IMR-90 (cell line): ENCODE measurements at regions not wholly inside any gene's neighbourhood (a gene's known extent, or its start where the extent isn't known, plus 50 kb on each side); places are given as distances from the start of the nearest gene placed in this dataset.

Source experiments
- ATAC-seq: fragments of 200-7000 bp; cut with Tn5 transposase; 2 replicates; pipeline ENCODE4 v1.9.1; 2020; ENCODE audit warnings: low read depth, mild to moderate bottlenecking, moderate library complexity
- BruUV-seq: library from RNA; stranded (reverse); fragments of 400-500 nt; replicated peaks from 2 replicates; lab custom pipeline; 2021; lab: Mats Ljungman, UMichigan
- CTCF ChIA-PET: fragments of 300-600 bp; formaldehyde crosslinking; extraction: SDS; loops from one replicate; lab custom pipeline; 2021; ENCODE audit warnings: antibody characterized with exemption; lab: Yijun Ruan, JAX
- POLR2A ChIA-PET: fragments of 300-600 bp; sonication (Branson Sonifier 250); formaldehyde crosslinking; loops from one replicate; lab custom pipeline; 2022; ENCODE audit warnings: antibody characterized with exemption; ENCODE audit not compliant: unreplicated experiment; lab: Charles Lee
- DNase-seq: peaks from one replicate; pipeline ENCODE4 v3.0.0; 2013
- H2AFZ ChIP-seq: replicated peaks from 2 replicates; pipeline ENCODE3; 2013; ENCODE audit warnings: low read length, mild to moderate bottlenecking; ENCODE audit not compliant: poor library complexity
- H2AK5ac ChIP-seq: 2 replicates; pipeline ENCODE4 v1.6.1; 2013; ENCODE audit warnings: low read depth, low read length, inconsistent platforms
- H2AK9ac ChIP-seq: replicated peaks from 2 replicates; pipeline ENCODE3; 2013; ENCODE audit warnings: mild to moderate bottlenecking, low read depth, low read length, moderate library complexity; ENCODE audit not compliant: poor library complexity
- H2BK120ac ChIP-seq: 2 replicates; pipeline ENCODE4 v1.6.1; 2013; ENCODE audit warnings: low read depth, low read length, inconsistent platforms
- H2BK15ac ChIP-seq: 3 replicates; pipeline ENCODE4 v1.6.1; 2013; ENCODE audit warnings: low read depth, low read length, inconsistent platforms
- H2BK20ac ChIP-seq: 2 replicates; pipeline ENCODE4 v1.6.1; 2013; ENCODE audit warnings: low read depth, mild to moderate bottlenecking, inconsistent platforms, low read length, moderate library complexity
- H2BK5ac ChIP-seq: 2 replicates; pipeline ENCODE4 v1.6.1; 2013; ENCODE audit warnings: mild to moderate bottlenecking, low read depth, low read length, inconsistent platforms; ENCODE audit not compliant: poor library complexity, severe bottlenecking
- H3K14ac ChIP-seq: replicated peaks from 2 replicates; pipeline ENCODE4 v1.6.1; 2013; ENCODE audit warnings: low read depth, low read length, inconsistent platforms
- H3K18ac ChIP-seq: 2 replicates; pipeline ENCODE4 v1.6.1; 2013; ENCODE audit warnings: low read depth, low read length, control low read depth
- H3K23ac ChIP-seq: 2 replicates; pipeline ENCODE4 v1.6.1; 2013; ENCODE audit warnings: low read depth, low read length, inconsistent platforms
- H3K27ac ChIP-seq: 2 replicates; pipeline ENCODE4 v1.5.1; 2013; ENCODE audit warnings: mild to moderate bottlenecking, control low read depth, low read length; ENCODE audit not compliant: insufficient read depth
- H3K27me3 ChIP-seq: 2 replicates; pipeline ENCODE4 v1.6.1; 2013; ENCODE audit warnings: low read length; ENCODE audit not compliant: control insufficient read depth, insufficient read depth
- H3K36me3 ChIP-seq: 2 replicates; pipeline ENCODE4 v1.6.1; 2013; ENCODE audit warnings: low read length, mixed read lengths; ENCODE audit not compliant: control insufficient read depth, insufficient read depth
- H3K4ac ChIP-seq: 2 replicates; pipeline ENCODE4 v1.6.1; 2013; ENCODE audit warnings: low read depth, low read length, inconsistent platforms
- H3K4me1 ChIP-seq: 2 replicates; pipeline ENCODE4 v1.6.1; 2013; ENCODE audit warnings: low read length, mixed read lengths; ENCODE audit not compliant: control insufficient read depth, insufficient read depth
- H3K4me2 ChIP-seq: 2 replicates; pipeline ENCODE4 v1.6.1; 2013; ENCODE audit warnings: low read depth, mild to moderate bottlenecking, control low read depth, low read length, moderate library complexity
- H3K4me3 ChIP-seq: 2 replicates; pipeline ENCODE4 v1.5.1; 2013; ENCODE audit warnings: low read depth, mild to moderate bottlenecking, control low read depth, low read length, moderate library complexity; ENCODE audit not compliant: insufficient read depth
- H3K56ac ChIP-seq: 2 replicates; pipeline ENCODE4 v1.6.1; 2013; ENCODE audit warnings: low read length, inconsistent platforms; ENCODE audit not compliant: insufficient read depth; ENCODE audit errors: extremely low read depth
- H3K79me1 ChIP-seq, 2 experiments: 2 replicates each; pipeline ENCODE4 v1.6.1; 2013; ENCODE audit warnings: low read length in 2 of 2, inconsistent platforms in 1 of 2, low read depth in 1 of 2
- H3K9ac ChIP-seq: 2 replicates; pipeline ENCODE4 v1.6.1; 2013; ENCODE audit warnings: low read depth, low read length, control low read depth
- H3K9me1 ChIP-seq: 2 replicates; pipeline ENCODE4 v1.6.1; 2013; ENCODE audit warnings: low read length, inconsistent platforms; ENCODE audit not compliant: insufficient read depth
- H3K9me3 ChIP-seq: 2 replicates; pipeline ENCODE4 v1.6.1; 2013; ENCODE audit warnings: low read length; ENCODE audit not compliant: control insufficient read depth, insufficient read depth
- H4K20me1 ChIP-seq: 2 replicates; pipeline ENCODE4 v1.6.1; 2013; ENCODE audit warnings: low read length, inconsistent platforms; ENCODE audit not compliant: insufficient read depth
- H4K5ac ChIP-seq: 2 replicates; pipeline ENCODE4 v1.6.1; 2013; ENCODE audit warnings: mild to moderate bottlenecking, low read depth, low read length, control low read depth
- H4K8ac ChIP-seq, 2 experiments: 2 replicates each; pipeline ENCODE4 v1.6.1; 2013; ENCODE audit warnings: low read depth in 2 of 2, low read length in 2 of 2, control low read depth in 1 of 2, inconsistent platforms in 1 of 2
- H4K91ac ChIP-seq: 2 replicates; pipeline ENCODE4 v1.6.1; 2013; ENCODE audit warnings: low read depth, low read length, inconsistent platforms; ENCODE audit not compliant: insufficient read depth
- BHLHE40 ChIP-seq: fragments of 150-350 bp; IDR thresholded peaks from 2 replicates; pipeline ENCODE4 v1.6.1; 2016; ENCODE audit warnings: mild to moderate bottlenecking, low read depth, low read length
- CEBPB ChIP-seq: IDR thresholded peaks from 2 replicates; pipeline ENCODE4 v1.6.1; 2012; ENCODE audit warnings: low read depth, low read length, improper control_type of control experiment
- CHD1 ChIP-seq: IDR thresholded peaks from 2 replicates; pipeline ENCODE4 v1.6.1; 2012; ENCODE audit warnings: low read depth, low read length, improper control_type of control experiment
- CTCF ChIP-seq: conservative IDR thresholded peaks from 2 replicates; pipeline ENCODE4 v1.5.1; 2012; ENCODE audit warnings: mild to moderate bottlenecking, low read depth, low read length, improper control_type of control experiment
- ELK1 ChIP-seq: fragments of 150-350 bp; IDR thresholded peaks from 2 replicates; pipeline ENCODE4 v1.6.1; 2016; ENCODE audit warnings: low read depth, mild to moderate bottlenecking, low read length, moderate library complexity, borderline replicate concordance
- FOS ChIP-seq: fragments of 150-350 bp; IDR thresholded peaks from 2 replicates; pipeline ENCODE4 v1.6.1; 2016; ENCODE audit warnings: low read depth, low read length
- MAFK ChIP-seq: IDR thresholded peaks from 2 replicates; pipeline ENCODE4 v1.6.1; 2012; ENCODE audit warnings: low read depth, low read length, improper control_type of control experiment
- MAZ ChIP-seq: IDR thresholded peaks from 2 replicates; pipeline ENCODE4 v1.6.1; 2012; ENCODE audit warnings: low read depth, mild to moderate bottlenecking, low read length, improper control_type of control experiment, moderate library complexity, borderline replicate concordance
- MXI1 ChIP-seq: IDR thresholded peaks from 2 replicates; pipeline ENCODE4 v1.6.1; 2012; ENCODE audit warnings: low read depth, mild to moderate bottlenecking, low read length, moderate library complexity, borderline replicate concordance
- NFE2L2 ChIP-seq: fragments of 150-350 bp; IDR thresholded peaks from 2 replicates; pipeline ENCODE4 v1.6.1; 2016; ENCODE audit warnings: low read depth, mild to moderate bottlenecking, low read length
- POLR2A ChIP-seq: IDR thresholded peaks from 2 replicates; pipeline ENCODE4 v1.6.1; 2012; ENCODE audit warnings: mild to moderate bottlenecking, low read depth, low read length
- RAD21 ChIP-seq: IDR thresholded peaks from 2 replicates; pipeline ENCODE4 v1.6.1; 2012; ENCODE audit warnings: low read length, improper control_type of control experiment
- RCOR1 ChIP-seq: IDR thresholded peaks from 2 replicates; pipeline ENCODE4 v1.6.1; 2012; ENCODE audit warnings: mild to moderate bottlenecking, low read length, improper control_type of control experiment; ENCODE audit not compliant: insufficient replicate concordance
- RFX5 ChIP-seq: IDR thresholded peaks from 2 replicates; pipeline ENCODE4 v1.8.0; 2012; ENCODE audit warnings: low read depth, mild to moderate bottlenecking, low read length, moderate library complexity
- SMC3 ChIP-seq: fragments of 150-350 bp; IDR thresholded peaks from 2 replicates; pipeline ENCODE4 v1.6.1; 2016; ENCODE audit warnings: low read depth, mild to moderate bottlenecking, antibody characterized with exemption, low read length, moderate library complexity
- USF2 ChIP-seq: fragments of 150-350 bp; IDR thresholded peaks from 2 replicates; pipeline ENCODE4 v1.6.1; 2017; ENCODE audit warnings: mild to moderate bottlenecking, antibody characterized with exemption, low read length, low read depth
- WGBS, 2 experiments: methylation state at CpG; one replicate each; pipeline versions ENCODE4 v1.1.5 to v1.1.7; 2013; ENCODE audit warnings: missing lambda C conversion rate in 2 of 2; ENCODE audit not compliant: insufficient read length in 1 of 2; ENCODE audit errors: extremely low coverage in 2 of 2; 5-methylcytosine and 5-hydroxymethylcytosine counted together
- dilution Hi-C: fragments of 300-500 bp; cut with HindIII; formaldehyde crosslinking; loops from one replicate; pipeline ENCODE4 v1.14.3; 2018; ENCODE audit warnings: low sequenced_read_pairs; ENCODE audit not compliant: unreplicated experiment
- in situ Hi-C: fragments of 300-500 bp; cut with MboI; formaldehyde crosslinking; loops from 3 replicates; pipeline ENCODE4 v1.14.3; 2019; ENCODE audit warnings: low sequenced_read_pairs, inconsistent platforms, mixed read lengths
- intact Hi-C: fragments of 100-400 bp; cut with micrococcal nuclease; formaldehyde crosslinking; loops from 2 replicates; pipeline ENCODE4 v1.10.0; 2022

- no TSS peak for BruUV-seq
- H2BK5ac ChIP-seq, result no peak overlapping the region
- H3K4me1 ChIP-seq, result no peaks in the 10 kb centered on the region
- peaks cover 5% of the 10 kb centered on the region for H3K27me3 ChIP-seq
- no peak overlapping the region for H4K91ac ChIP-seq
- no peak overlapping the region for H3K23ac ChIP-seq
- H3K36me3 ChIP-seq, result no peaks in the 10 kb centered on the region
- no peak overlapping the region for H2BK20ac ChIP-seq
- H3K9me1 ChIP-seq, result no peaks in the 10 kb centered on the region
- intact Hi-C loops (no loop called here), dilution Hi-C loops (no loop called here), in situ Hi-C loops (loop anchor here (25.0 kb wide), 1 partner anchor 1180 kb away; no protein-coding TSS in a partner anchor)
- H3K9me3 ChIP-seq, result no peaks in the 10 kb centered on the region; the same call in 1 of the 2 replicates
- POLR2A ChIA-PET, result no interaction called here
- H3K27ac ChIP-seq, result no peak overlapping the region
- H3K4me3 ChIP-seq, result no peak overlapping the region
- no peak for ATAC-seq
- no peak overlapping the region for H2BK15ac ChIP-seq
- no peak overlapping the region for H2AK9ac ChIP-seq
- no peak overlapping the region for H2BK120ac ChIP-seq
- WGBS, 2 experiments, result no CpG with 5 or more reads among the region's 2 CpGs
- no peak overlapping the region for H3K4ac ChIP-seq
- H3K9ac ChIP-seq, result no peak overlapping the region
- H3K14ac ChIP-seq, result no peak overlapping the region
- CTCF ChIA-PET, result no interaction called here
- TF ChIP-seq CHD1 (no peak), CEBPB (no peak), BHLHE40 (no peak), SMC3 (no peak), RFX5 (no peak), USF2 (no peak), NFE2L2 (no peak), RCOR1 (no peak), CTCF (no peak), MAFK (no peak), MAZ (no peak), FOS (no peak), ELK1 (no peak), POLR2A (no peak), MXI1 (no peak), RAD21 (no peak)
- no peak overlapping the region for H4K5ac ChIP-seq
- no peak overlapping the region for H4K8ac ChIP-seq
- H3K18ac ChIP-seq, result no peak overlapping the region
- no peak overlapping the region for H3K56ac ChIP-seq
- H4K20me1 ChIP-seq, result no peaks in the 10 kb centered on the region
- no peak overlapping the region for H2AFZ ChIP-seq
- no peak overlapping the region for H3K4me2 ChIP-seq
- H2AK5ac ChIP-seq, result no peak overlapping the region
- no peaks in the 10 kb centered on the region for H3K79me1 ChIP-seq
- no peak for DNase-seq
These were observed 291.8 kb downstream of the TSHZ3 start for GRCh38 chr19:31057476-31057875.
